ENCODE measurements at regions not wholly inside any gene's neighbourhood (a gene's known extent, or its start where the extent isn't known, plus 50 kb on each side); places are given as distances from the start of the nearest gene placed in this dataset.

DNA sequence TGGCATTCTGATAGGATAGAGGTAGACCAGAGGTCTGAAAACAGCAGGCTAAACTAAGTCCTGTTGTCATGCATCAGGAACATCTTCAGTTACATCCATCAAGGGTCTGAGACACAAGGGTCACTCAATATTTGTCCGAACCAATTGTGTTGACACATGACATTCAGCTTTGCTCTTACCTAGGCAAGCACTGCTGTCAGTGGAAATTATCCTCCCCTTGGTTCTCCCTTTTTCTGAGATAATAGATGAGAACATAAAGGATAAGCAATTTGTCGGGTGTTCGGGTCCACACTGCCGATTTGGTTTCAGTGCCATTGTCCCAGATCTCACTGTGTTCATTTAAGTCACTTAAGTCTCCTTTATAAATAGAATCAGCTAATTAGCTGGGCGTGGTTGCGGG, 148.3 kb upstream of the MSX2 start:
- TF ChIP-seq, protein P1, sequence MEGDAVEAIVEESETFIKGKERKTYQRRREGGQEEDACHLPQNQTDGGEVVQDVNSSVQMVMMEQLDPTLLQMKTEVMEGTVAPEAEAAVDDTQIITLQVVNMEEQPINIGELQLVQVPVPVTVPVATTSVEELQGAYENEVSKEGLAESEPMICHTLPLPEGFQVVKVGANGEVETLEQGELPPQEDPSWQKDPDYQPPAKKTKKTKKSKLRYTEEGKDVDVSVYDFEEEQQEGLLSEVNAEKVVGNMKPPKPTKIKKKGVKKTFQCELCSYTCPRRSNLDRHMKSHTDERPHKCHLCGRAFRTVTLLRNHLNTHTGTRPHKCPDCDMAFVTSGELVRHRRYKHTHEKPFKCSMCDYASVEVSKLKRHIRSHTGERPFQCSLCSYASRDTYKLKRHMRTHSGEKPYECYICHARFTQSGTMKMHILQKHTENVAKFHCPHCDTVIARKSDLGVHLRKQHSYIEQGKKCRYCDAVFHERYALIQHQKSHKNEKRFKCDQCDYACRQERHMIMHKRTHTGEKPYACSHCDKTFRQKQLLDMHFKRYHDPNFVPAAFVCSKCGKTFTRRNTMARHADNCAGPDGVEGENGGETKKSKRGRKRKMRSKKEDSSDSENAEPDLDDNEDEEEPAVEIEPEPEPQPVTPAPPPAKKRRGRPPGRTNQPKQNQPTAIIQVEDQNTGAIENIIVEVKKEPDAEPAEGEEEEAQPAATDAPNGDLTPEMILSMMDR (IDR thresholded peaks at IDR 0.05 in 4 of 5, conservative IDR thresholded peaks at IDR 0.05 in 1 of 5), result no peak
- TF ChIP-seq POLR2A (IDR thresholded peaks at IDR 0.05), result no peak

All from gastrocnemius medialis (tissue), 4 donors.